Iris pigment epithelial cell (primary cell): ENCODE measurements at regions not wholly inside any gene's neighbourhood (a gene's known extent, or its start where the extent isn't known, plus 50 kb on each side); places are given as distances from the start of the nearest gene placed in this dataset.
A peak's percentile ranks its signal among the peaks of the same experiment; 100 is the strongest.

Source experiments
- DNase-seq: peaks from one replicate; pipeline ENCODE4 v3.0.0-alpha.2; 2011; ENCODE audit warnings: low read depth

- no peak for DNase-seq
Observed at GRCh38 chr6:109315341-109316110, 66.7 kb downstream of the CD164 start.

- no peak for DNase-seq
Observed at GRCh38 chr6:109314313-109314712, 68.0 kb downstream of the CD164 start.

- DNase-seq, result no peak
Observed at GRCh38 chr6:109313139-109313538, 69.1 kb downstream of the CD164 start.

GRCh38 chr6:109311471-109311870 lies 70.8 kb downstream of the CD164 start:
- no peak for DNase-seq

- no peak for DNase-seq
Observed at GRCh38 chr6:109309917-109310316, 72.3 kb downstream of the CD164 start.

GRCh38 chr6:109308018-109308492 lies 74.2 kb downstream of the CD164 start:
- DNase-seq, result peak; percentile 86

- DNase-seq, result peak; percentile 8
Observed at GRCh38 chr6:109306733-109307132, 75.5 kb downstream of the CD164 start.

- no peak for DNase-seq
Observed at GRCh38 chr6:109305028-109305427, 77.2 kb downstream of the CD164 start.

GRCh38 chr6:109304284-109305015 lies 77.8 kb downstream of the CD164 start:
- peak; percentile 8 for DNase-seq

- DNase-seq, result no peak
Observed at GRCh38 chr6:109303640-109304283, 78.5 kb downstream of the CD164 start.

- DNase-seq, result peak; percentile 7
Observed at GRCh38 chr6:109303164-109303563, 79.1 kb downstream of the CD164 start.

GRCh38 chr6:109302176-109302575 lies 80.1 kb downstream of the CD164 start:
- DNase-seq, result no peak

- DNase-seq, result no peak
Observed at GRCh38 chr6:109301418-109301817, 80.8 kb downstream of the CD164 start.

GRCh38 chr6:109300874-109301273 lies 81.4 kb downstream of the CD164 start:
- DNase-seq, result no peak

GRCh38 chr6:109299776-109300564 lies 82.3 kb downstream of the CD164 start:
- DNase-seq, result no peak

GRCh38 chr6:109299265-109299607 lies 83.0 kb downstream of the CD164 start:
- no peak for DNase-seq

- no peak for DNase-seq
Observed at GRCh38 chr6:109298605-109299264, 83.5 kb downstream of the CD164 start.

GRCh38 chr6:109297406-109298110 lies 84.7 kb downstream of the CD164 start:
- no peak for DNase-seq

GRCh38 chr6:109296971-109297372 lies 85.3 kb downstream of the CD164 start:
- DNase-seq, result no peak

GRCh38 chr6:109296452-109296851 lies 85.8 kb downstream of the CD164 start:
- no peak for DNase-seq

GRCh38 chr6:109295774-109296156 lies 86.5 kb downstream of the CD164 start:
- DNase-seq, result no peak
